Progenitor cell of endocrine pancreas (in vitro differentiated cells): ENCODE measurements at regions not wholly inside any gene's neighbourhood (a gene's known extent, or its start where the extent isn't known, plus 50 kb on each side); places are given as distances from the start of the nearest gene placed in this dataset.
A peak's percentile ranks its signal among the peaks of the same experiment; 100 is the strongest.

ENCODE experiments used
- DNase-seq: peaks from one replicate; pipeline ENCODE4 v3.0.0; 2021; ENCODE audit warnings: low spot score; ENCODE audit not compliant: unreplicated experiment
- H3K27ac Mint-ChIP-seq: 2 replicates; pipeline ENCODE4 v1.8.0; 2021; ENCODE audit warnings: mild to moderate bottlenecking, moderate library complexity, mixed read lengths
- H3K27me3 Mint-ChIP-seq: 2 replicates; pipeline ENCODE4 v1.8.0; 2021; ENCODE audit warnings: mixed read lengths
- H3K36me3 Mint-ChIP-seq: 2 replicates; pipeline ENCODE4 v1.8.0; 2022; ENCODE audit warnings: mixed read lengths; ENCODE audit not compliant: insufficient read depth
- H3K4me1 Mint-ChIP-seq: 2 replicates; pipeline ENCODE4 v1.8.0; 2021; ENCODE audit warnings: low read depth, mixed read lengths
- H3K4me3 Mint-ChIP-seq: 2 replicates; pipeline ENCODE4 v1.8.0; 2021; ENCODE audit warnings: low read depth, mild to moderate bottlenecking, moderate library complexity, mixed read lengths
- H3K9me3 Mint-ChIP-seq: 2 replicates; pipeline ENCODE4 v1.8.0; 2021; ENCODE audit warnings: low read depth, mixed read lengths
- TF ChIP-seq, protein P1 (sequence below): fragments of 200-600 bp; sonication (generic); IDR thresholded peaks from one replicate; pipeline ENCODE4 v1.5.0; 2021; ENCODE audit warnings: antibody characterized with exemption, mild to moderate bottlenecking; ENCODE audit not compliant: unreplicated experiment

DNA sequence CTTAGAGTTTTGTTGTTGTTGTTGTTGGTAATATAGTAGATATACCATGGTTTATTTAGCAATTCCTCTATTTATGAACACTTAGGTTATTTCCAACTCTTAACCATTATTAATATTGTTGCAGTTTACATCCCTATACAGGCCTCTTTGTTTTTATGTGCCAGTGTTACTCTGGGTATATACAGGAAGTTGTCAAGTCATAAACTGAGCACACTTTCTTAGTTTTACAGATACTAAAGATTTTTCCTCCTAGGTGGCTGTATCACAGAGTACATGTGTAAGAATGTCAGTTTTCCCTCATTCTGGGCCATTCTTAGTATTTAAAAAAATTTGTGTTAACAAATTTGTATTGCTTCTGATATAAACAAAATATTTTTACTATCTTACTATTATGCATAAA lies 128.4 kb downstream of the ARL4A start:
- Mint-ChIP-seq H3K36me3 (no peaks in the 10 kb centered on the region), H3K27ac (no peak overlapping the region), H3K9me3 (peaks cover 3% of the 10 kb centered on the region), H3K27me3 (no peaks in the 10 kb centered on the region), H3K4me1 (no peaks in the 10 kb centered on the region), H3K4me3 (no peak overlapping the region)
- DNase-seq, result no peak
- TF ChIP-seq, protein P1, sequence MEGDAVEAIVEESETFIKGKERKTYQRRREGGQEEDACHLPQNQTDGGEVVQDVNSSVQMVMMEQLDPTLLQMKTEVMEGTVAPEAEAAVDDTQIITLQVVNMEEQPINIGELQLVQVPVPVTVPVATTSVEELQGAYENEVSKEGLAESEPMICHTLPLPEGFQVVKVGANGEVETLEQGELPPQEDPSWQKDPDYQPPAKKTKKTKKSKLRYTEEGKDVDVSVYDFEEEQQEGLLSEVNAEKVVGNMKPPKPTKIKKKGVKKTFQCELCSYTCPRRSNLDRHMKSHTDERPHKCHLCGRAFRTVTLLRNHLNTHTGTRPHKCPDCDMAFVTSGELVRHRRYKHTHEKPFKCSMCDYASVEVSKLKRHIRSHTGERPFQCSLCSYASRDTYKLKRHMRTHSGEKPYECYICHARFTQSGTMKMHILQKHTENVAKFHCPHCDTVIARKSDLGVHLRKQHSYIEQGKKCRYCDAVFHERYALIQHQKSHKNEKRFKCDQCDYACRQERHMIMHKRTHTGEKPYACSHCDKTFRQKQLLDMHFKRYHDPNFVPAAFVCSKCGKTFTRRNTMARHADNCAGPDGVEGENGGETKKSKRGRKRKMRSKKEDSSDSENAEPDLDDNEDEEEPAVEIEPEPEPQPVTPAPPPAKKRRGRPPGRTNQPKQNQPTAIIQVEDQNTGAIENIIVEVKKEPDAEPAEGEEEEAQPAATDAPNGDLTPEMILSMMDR, result no peak

DNA sequence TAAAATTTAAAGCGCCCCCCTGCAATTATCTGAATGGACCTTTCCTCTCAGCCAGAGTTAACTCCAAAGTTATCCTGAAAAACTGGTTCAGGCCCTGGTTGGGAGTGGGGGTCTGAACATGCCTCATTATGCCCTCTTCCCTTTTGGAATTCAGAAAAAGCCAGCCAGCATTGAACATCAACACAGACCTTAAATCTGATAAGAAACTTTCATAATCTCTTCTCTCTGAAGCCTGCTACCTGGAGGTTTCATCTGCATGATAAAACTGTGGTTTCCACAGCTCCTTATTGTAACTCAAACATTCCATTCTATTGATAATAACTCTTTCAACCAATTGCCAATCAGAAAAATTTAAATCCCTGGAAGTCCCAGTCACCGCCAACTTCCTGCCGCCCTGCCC lies 133.3 kb downstream of the ARL4A start:
- H3K4me1 Mint-ChIP-seq, result peaks cover 1% of the 10 kb centered on the region
- no peaks in the 10 kb centered on the region for H3K36me3 Mint-ChIP-seq
- no peak for DNase-seq
- no peaks in the 10 kb centered on the region for H3K27me3 Mint-ChIP-seq
- no peak overlapping the region for H3K27ac Mint-ChIP-seq
- H3K4me3 Mint-ChIP-seq, result no peak overlapping the region
- peaks cover 14% of the 10 kb centered on the region for H3K9me3 Mint-ChIP-seq
- TF ChIP-seq, protein P1, result no peak

DNA sequence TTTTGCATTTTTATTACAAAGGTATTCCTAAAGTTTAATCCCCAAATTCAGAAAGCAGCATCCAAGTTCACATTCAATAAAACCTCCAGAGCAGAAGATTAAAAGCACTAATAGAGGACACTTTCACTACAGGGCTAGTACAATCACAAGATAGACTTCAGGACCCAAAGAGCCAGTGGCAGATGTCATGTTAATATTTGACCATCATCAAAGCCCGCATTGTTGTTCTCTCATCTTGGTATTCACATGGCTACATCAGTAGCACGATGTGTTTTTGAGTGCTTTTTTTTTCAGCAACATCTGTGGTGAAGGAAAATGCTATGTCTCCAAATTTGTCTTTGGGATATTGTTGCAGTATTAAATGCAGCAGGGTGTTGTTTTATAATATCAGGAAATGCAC lies 134.3 kb downstream of the ARL4A start:
- no peaks in the 10 kb centered on the region for H3K36me3 Mint-ChIP-seq
- H3K4me3 Mint-ChIP-seq, result no peak overlapping the region
- H3K27me3 Mint-ChIP-seq, result no peaks in the 10 kb centered on the region
- H3K4me1 Mint-ChIP-seq, result peaks cover 1% of the 10 kb centered on the region
- peaks cover 14% of the 10 kb centered on the region for H3K9me3 Mint-ChIP-seq
- no peak overlapping the region for H3K27ac Mint-ChIP-seq
- TF ChIP-seq, protein P1, result no peak
- no peak for DNase-seq

DNA sequence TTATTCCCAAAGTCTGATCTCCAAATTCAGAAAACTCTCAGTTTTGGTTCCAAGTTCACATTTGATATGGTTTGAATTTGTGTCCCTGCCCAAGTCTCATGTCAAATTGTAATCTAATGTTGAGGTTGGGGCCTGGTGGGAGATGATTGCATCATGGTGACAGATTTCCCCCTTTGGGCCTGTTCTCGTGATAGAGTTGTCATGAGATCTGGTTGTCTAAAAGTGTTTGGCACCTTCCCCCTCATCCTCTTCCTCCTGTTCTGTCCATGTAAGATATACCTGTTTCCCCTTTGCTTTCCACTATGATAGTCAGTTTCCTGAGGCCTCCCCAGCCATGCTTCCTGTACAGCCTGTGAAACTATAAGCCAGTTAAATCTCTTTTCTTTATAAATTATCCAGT lies 138.6 kb downstream of the ARL4A start:
- no peaks in the 10 kb centered on the region for H3K36me3 Mint-ChIP-seq
- H3K4me1 Mint-ChIP-seq, result peaks cover 1% of the 10 kb centered on the region
- peaks cover 14% of the 10 kb centered on the region for H3K9me3 Mint-ChIP-seq
- no peak for DNase-seq
- H3K27me3 Mint-ChIP-seq, result no peaks in the 10 kb centered on the region
- peak overlapping the region; percentile 34 for H3K27ac Mint-ChIP-seq
- no peak overlapping the region for H3K4me3 Mint-ChIP-seq
- TF ChIP-seq, protein P1, result no peak

DNA sequence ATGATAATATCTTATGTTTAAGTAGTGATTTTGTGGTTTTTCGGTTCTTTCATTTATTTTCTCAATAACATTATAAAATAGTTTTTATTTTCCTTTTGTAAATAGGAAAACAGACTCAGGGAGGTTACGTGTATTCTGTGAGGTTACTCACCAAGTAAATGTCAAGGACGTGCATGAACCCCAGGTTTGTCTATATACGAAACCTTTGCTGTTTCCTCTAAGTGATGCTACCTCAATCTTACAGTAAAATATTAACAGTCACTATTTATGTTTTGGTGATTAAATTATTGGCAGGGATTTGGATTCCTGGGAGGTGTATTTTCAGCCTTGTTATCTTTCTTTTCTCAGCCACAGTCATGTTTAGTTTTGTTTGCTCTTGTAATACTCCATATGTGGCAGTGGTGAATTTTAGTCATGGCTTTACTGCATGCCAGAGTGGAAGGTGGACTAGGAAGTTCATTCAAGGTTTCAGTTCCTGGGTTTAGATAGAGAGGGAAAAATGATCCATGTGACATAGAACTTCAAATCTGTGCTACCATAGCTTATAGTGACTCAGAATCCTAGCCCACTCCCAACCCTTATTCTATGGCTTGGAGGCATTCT lies 139.9 kb downstream of the ARL4A start:
- Mint-ChIP-seq H3K27ac (no peak overlapping the region), H3K4me3 (no peak overlapping the region), H3K27me3 (no peaks in the 10 kb centered on the region), H3K9me3 (peaks cover 14% of the 10 kb centered on the region), H3K36me3 (no peaks in the 10 kb centered on the region), H3K4me1 (no peaks in the 10 kb centered on the region)
- TF ChIP-seq, protein P1, result no peak
- no peak for DNase-seq
